Amniotic stem cell (primary cell): ENCODE measurements at regions not wholly inside any gene's neighbourhood (a gene's known extent, or its start where the extent isn't known, plus 50 kb on each side); places are given as distances from the start of the nearest gene placed in this dataset.
"Not testable (repeated sequence)": the region's sequence is repeated elsewhere in the genome, so short reads cannot be mapped to it uniquely, and the experiment has no call there.

ENCODE experiments used
- DNase-seq: peaks from one replicate; lab custom pipeline; 2025; lab: John Stamatoyannopoulos, UW

DNA sequence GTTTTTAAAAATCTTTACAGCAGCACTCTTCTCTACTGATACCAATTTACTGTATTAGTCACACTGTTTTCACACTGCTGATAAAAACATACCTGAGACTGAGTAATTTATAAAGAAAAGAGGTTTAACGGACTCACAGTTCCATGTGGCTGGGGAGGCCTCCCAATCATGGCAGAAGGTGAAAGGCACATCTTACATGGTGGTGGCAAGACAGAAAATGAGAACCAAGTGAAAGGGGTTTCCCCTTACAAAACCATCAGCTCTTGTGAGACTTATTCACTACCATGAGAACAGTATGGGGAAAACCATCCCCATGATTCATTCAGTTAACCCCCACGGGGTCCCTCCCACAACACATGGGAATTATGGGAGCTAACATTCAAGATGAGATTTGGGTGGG, 481.9 kb upstream of the TLE4 start:
- DNase-seq: not testable (repeated sequence)

DNA sequence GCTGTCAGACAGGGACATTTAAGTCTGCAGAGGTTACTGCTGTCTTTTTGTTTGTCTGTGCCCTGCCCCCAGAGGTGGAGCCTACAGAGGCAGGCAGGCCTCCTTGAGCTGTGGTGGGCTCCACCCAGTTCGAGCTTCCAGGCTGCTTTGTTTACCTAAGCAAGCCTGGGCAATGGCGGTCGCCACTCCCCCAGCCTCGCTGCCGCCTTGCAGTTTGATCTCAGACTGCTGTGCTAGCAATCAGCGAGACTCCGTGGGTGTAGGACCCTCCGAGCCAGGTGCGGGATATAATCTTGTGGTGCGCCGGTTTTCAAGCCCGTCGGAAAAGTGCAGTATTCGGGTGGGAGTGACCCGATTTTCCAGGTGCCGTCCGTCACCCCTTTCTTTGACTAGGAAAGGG, 468.5 kb upstream of the TLE4 start:
- not testable (repeated sequence) for DNase-seq

- DNase-seq: no peak
Measured at GRCh38 chr9:79104216-79104615, 467.5 kb upstream of the TLE4 start.

- no peak for DNase-seq
Measured at GRCh38 chr9:79104951-79105350, 466.8 kb upstream of the TLE4 start.

DNA sequence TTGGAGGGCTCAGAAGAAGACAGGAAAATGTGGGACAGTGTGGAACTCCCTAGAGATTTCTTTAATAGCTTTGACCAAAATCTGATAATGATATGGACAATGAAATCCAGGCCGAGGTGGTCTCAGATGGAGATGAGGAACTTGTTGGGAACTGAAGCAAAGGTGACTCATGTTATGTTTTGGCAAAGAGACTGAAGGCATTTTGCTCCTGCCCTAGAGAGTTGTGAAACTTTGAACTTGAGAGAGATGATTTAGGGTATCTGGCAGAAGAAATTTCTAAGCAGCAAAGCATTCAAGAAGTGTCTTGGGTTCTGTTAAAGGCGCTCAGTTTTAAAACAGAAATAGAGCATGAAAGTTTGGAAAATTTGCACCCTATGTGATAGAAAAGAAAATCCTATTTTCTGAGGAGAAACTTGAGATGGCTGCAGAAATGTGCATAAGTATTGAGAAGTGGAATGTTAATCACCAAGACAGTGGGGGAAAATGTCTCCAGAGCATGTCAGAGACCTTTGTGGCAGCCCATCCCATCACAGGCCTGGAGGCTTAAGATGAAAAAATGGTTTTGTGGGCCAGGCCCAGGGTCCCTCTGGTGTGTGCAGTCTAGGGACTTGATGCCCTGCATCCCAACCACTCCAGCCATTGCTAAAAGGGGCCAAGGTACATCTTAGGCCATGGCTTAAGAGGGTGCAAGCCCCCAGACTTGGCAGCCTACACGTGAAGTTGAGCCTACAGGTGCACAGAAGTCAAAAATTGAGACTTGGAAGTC, 463.7 kb upstream of the TLE4 start:
- DNase-seq: no peak

DNA sequence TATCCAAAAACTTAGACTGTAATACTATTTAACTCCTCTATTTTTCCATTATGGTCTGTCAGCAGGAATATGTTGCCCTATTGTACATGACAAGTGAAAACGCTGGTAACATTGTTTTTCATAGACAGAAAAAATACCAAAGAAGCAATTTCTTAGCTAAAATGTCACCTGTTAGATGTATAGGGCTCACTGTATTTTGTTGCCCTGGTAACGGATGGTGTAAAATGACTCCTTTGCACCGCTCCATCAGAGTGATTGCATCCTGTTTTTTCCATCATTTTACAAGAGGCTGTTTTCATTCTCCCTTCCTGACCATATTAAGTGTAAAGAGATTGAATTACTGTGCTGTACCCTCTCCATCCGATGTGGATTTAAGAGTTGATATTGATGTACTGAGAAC, 460.1 kb upstream of the TLE4 start:
- DNase-seq: no peak

DNA sequence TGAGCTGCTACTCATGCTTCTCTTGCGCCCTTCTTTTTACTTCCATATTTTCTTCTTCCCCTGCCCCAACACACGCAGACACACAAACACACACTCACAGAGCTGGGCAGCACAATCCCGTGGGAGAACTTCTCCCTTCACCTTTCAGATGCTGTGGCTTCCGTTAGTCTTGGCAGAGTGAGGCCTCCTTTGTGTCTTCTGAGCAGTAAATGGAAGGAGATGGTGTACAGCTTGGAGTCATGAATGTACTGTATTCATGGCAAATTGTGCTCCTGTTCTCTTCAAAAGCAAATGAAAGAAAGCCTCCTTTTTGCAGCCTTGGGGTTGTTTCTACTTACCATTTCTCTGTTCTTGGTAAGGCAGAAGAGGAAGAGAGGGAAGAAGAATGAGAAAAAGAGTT, 456.6 kb upstream of the TLE4 start:
- no peak for DNase-seq

DNA sequence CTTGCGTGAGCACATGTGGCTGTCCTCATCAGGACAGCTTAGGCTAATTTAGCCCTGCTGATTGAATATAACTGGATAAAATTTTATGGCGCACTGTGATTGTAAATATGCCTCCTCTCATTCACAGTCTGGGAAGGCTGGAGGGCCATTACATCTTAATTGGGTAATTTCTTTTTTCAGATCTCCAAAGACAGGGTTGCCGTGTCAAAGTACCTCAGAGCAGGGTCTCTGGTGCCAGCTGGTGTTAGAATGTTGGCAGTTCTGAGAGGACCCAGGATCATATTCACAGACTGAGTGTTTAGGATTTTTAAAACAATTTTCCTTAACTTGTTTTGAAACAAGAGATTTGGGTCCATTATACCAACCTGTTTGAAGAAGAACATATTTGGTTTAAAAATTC, 455.7 kb upstream of the TLE4 start:
- DNase-seq: no peak

GRCh38 chr9:79116709-79117108, 455.1 kb upstream of the TLE4 start:
- no peak for DNase-seq

- DNase-seq: no peak
Measured at GRCh38 chr9:79120533-79120932, 451.2 kb upstream of the TLE4 start.

- no peak for DNase-seq
Measured at GRCh38 chr9:79120941-79121340, 450.8 kb upstream of the TLE4 start.

GRCh38 chr9:79123415-79123814, 448.4 kb upstream of the TLE4 start:
- DNase-seq: no peak

GRCh38 chr9:79127661-79128060, 444.1 kb upstream of the TLE4 start:
- DNase-seq: no peak

DNA sequence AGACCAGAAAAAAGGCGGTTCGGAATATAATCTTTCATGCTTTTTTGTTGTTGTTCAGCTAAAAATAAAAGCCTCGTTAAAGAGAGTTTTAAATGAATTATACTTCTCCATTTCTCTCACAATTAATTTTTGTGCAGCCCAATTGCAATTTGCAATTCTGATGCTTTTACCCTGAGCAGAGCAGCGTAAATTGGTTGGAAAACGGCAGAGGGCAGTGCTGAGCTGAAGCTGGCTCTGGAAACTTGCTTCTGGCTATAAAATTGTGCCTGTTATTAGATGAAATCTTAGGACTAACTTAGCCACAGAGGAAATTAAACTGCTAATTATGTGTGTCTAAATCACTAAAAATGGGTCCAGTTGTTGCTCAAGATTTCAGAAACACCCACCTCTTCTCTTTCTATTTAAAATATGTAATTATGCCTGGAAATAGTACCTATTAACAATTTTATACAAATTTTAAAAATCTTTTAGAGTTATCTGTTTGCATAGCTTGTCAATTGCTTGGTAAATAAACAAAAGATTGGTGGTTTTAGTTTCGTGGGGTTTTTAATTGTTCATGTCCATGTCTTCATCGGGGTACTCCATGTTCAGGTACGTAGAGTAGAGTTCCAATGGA, 441.8 kb upstream of the TLE4 start:
- peak; percentile 25 for DNase-seq

GRCh38 chr9:79131246-79131774, 440.5 kb upstream of the TLE4 start:
- DNase-seq: no peak

DNA sequence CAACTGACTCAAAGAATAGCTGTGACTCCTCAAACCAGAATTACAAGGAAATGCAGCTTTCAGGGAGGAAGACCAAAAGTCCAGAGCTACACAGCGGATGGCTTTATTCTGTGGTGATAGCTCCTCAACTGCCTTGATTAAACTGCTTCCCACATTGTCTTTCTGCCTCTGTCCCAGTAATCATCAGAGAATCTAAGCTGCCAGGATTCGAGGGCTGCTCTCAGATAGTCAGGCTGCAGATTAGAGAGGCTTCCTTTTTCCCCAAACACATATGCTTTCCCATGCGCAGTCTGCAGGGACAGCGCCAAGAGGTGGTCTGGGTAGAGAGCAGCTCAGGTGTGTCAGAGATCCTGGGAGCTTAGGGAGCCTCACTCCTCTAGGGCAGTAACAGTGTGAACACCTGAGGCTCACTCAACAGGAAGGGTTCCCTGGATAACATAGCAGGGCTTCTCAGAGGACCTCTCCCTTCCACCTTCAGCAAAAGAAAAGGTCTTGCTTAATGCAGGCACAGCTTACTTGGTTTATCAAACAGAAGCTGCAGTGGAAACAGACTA, 439.9 kb upstream of the TLE4 start:
- DNase-seq: no peak

- DNase-seq: no peak
Measured at GRCh38 chr9:79134654-79135053, 437.1 kb upstream of the TLE4 start.

DNA sequence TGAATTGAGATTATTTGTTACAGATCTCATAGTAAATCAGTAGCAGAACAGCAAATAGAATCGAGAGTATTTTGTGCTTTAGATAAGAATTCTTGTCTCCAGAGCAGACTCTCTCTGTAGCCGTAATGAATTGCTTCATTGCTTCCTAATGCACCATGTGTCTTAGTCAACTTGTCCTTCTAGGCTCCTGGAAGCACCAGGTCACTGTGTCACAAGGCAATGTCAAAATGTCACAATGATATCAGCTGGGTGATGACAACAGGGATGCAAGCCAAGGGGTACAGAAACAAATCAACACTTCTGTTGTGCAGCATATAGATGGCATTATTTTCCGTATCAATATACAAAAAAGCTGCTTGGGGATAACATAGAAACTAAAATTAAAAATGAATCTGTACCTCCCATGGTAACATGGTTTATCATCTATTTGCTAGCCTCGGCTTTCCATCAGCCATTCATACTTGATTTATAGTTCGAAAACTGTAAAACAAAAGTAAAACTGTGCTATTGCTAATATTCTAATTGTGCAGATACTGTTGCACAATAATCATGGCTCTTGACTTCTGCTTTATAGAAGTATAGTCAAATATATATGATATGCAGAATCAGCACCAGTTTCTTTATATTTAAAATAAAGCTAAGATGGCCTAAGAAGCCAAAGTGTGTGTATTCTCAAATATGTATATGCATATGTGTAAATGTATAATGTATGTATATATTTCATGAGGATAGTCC, 435.9 kb upstream of the TLE4 start:
- no peak for DNase-seq

DNA sequence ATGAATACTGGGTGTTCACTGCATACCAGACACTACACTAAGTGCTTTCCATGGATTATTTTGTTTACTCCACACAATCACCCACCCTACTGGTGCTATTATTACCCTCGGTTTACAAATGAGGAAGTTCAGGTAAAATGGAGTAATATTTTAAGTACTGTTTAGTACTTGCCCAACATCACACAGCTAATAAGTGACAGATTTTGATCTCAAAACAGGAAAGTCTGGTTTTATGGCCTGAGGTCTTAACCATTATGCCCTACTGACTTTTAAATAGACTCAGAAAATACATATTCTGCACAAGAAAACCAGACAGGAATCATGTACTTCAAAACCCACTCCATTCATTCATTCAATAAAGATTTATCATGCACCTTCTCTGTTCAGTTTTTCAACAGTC, 431.0 kb upstream of the TLE4 start:
- no peak for DNase-seq

GRCh38 chr9:79143211-79143610, 428.6 kb upstream of the TLE4 start:
- no peak for DNase-seq

- DNase-seq: no peak
Measured at GRCh38 chr9:79145442-79145841, 426.3 kb upstream of the TLE4 start.

GRCh38 chr9:79149585-79149984, 422.2 kb upstream of the TLE4 start:
- DNase-seq: no peak

DNA sequence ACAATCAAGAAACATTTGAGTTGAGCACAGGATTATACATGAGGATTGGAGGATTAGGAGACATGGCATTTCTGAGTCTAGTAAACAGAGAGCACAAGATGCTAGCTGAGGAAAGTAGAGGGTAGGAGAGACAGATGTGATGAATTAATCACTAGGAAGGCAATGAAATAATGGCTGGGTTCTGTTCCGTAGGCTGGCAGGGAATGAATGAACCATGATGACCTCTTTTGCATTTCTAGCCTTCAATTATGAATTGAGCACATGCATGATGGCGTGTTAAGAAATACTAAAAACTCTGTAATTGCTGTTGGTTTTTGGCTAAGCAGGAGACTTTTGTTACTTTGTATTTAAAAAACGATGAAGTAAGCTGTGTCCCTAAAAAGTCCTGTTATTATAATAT, 420.0 kb upstream of the TLE4 start:
- no peak for DNase-seq
